Lung (tissue), 11 donors: ENCODE measurements at regions not wholly inside any gene's neighbourhood (a gene's known extent, or its start where the extent isn't known, plus 50 kb on each side); places are given as distances from the start of the nearest gene placed in this dataset.
A peak's percentile ranks its signal among the peaks of the same experiment; 100 is the strongest.

Experiments
- ATAC-seq: fragments of 200-7000 bp; cut with Tn5 transposase; one replicate; pipeline ENCODE4 v1.9.1; 2020; ENCODE audit warnings: moderate number of reproducible peaks; ENCODE audit not compliant: insufficient read depth, low FRiP score
- DNase-seq, 3 donors: peaks; one replicate each; pipeline ENCODE4 v3.0.0-alpha.2; 2013 to 2017
- H3K27ac ChIP-seq, 2 donors: one replicate each; pipeline ENCODE4 v1.5.1; 2013; ENCODE audit warnings: mild to moderate bottlenecking in 2 of 2, moderate library complexity in 2 of 2, control low read depth in 1 of 2, inconsistent platforms in 1 of 2, low read depth in 1 of 2, low read length in 1 of 2
- H3K27me3 ChIP-seq, 3 donors: one replicate each; pipeline ENCODE4 v1.5.1; 2013; ENCODE audit warnings: low read length in 2 of 3; ENCODE audit not compliant: control insufficient read depth in 3 of 3, insufficient read depth in 3 of 3
- H3K36me3 ChIP-seq, 4 donors: one replicate each; pipeline ENCODE4 v1.5.1; 2013; ENCODE audit warnings: low read length in 4 of 4, mild to moderate bottlenecking in 1 of 4, moderate library complexity in 1 of 4; ENCODE audit not compliant: control insufficient read depth in 4 of 4, insufficient read depth in 4 of 4
- H3K4me1 ChIP-seq, 5 donors: one replicate each; pipeline ENCODE4 v1.5.1; 2013; ENCODE audit warnings: low read length in 5 of 5, mild to moderate bottlenecking in 2 of 5, moderate library complexity in 1 of 5; ENCODE audit not compliant: control insufficient read depth in 5 of 5, insufficient read depth in 5 of 5
- H3K4me3 ChIP-seq: one replicate; pipeline ENCODE4 v1.5.1; 2013; ENCODE audit warnings: mild to moderate bottlenecking, control low read depth, moderate library complexity
- H3K9ac ChIP-seq, 2 donors: one replicate each; pipeline ENCODE4 v1.5.1; 2013; ENCODE audit warnings: low read length in 2 of 2, control low read depth in 1 of 2; ENCODE audit not compliant: insufficient read depth in 1 of 2
- H3K9me3 ChIP-seq, 4 donors: one replicate each; pipeline ENCODE4 v1.5.1; 2013; ENCODE audit warnings: low read length in 3 of 4, mild to moderate bottlenecking in 1 of 4, moderate library complexity in 1 of 4; ENCODE audit not compliant: control insufficient read depth in 4 of 4, insufficient read depth in 3 of 4
- CTCF ChIP-seq: IDR thresholded peaks from 2 replicates; pipeline ENCODE4 v1.5.1; 2012; ENCODE audit warnings: mild to moderate bottlenecking; ENCODE audit errors: control extremely low read depth, extremely low read depth
- WGBS, 2 donors: extraction: QIAGEN DNeasy Blood & Tissue Kit; methylation state at CpG; one replicate each; pipeline ENCODE4 v1.1.7; 2013; 5-methylcytosine and 5-hydroxymethylcytosine counted together
- donor health status: control.
- donor health status: control.
- donor health status: Bipolar disorder and iron deficiency.
- donor health status: healthy.
- donor health status: DM: yes; HTN: yes; CAD: no.

GRCh38 chr2:60364491-60364890 lies 189.0 kb downstream of the BCL11A start:
- H3K27ac ChIP-seq = no peak overlapping the region
- peaks cover 0 to 10% (median 0%) of the 10 kb centered on the region in 5 donors for H3K4me1 ChIP-seq
- no peak overlapping the region for H3K9ac ChIP-seq
- H3K4me3 ChIP-seq = no peak overlapping the region
- TF ChIP-seq CTCF = no peak
- ATAC-seq = no peak
- WGBS, 2 donors = 84 to 89% methylated on average over 9 of the region's 9 CpGs
- peak in 1 of 3 donors; percentile 43 for DNase-seq
- no peaks in the 10 kb centered on the region for H3K36me3 ChIP-seq
- no peaks in the 10 kb centered on the region for H3K9me3 ChIP-seq
- no peaks in the 10 kb centered on the region for H3K27me3 ChIP-seq

DNA sequence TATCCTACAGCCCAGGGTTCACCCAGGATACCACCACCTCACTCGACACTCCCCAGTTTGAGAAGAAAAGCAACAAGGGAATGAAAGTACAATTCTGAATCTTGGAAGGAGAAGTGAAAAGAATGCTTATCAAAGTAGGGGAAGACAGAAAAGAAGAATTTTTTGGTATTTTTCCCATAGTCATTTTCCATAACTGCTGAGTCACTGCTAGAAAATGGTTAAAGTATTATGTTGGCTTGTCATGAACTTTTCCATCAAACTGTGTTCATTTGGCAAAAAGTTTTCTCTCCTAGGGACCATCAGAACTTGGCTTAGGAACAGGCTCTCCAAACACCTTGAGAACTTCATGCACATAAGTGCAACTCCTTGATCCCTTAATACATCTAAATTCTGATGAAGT lies 192.0 kb downstream of the BCL11A start:
- H3K27me3 ChIP-seq = no peaks in the 10 kb centered on the region
- TF ChIP-seq CTCF = no peak
- DNase-seq = no peak
- no peak overlapping the region for H3K9ac ChIP-seq
- H3K9me3 ChIP-seq = no peaks in the 10 kb centered on the region
- peaks cover 0 to 14% (median 10%) of the 10 kb centered on the region in 5 donors for H3K4me1 ChIP-seq
- no peak overlapping the region for H3K27ac ChIP-seq
- no peaks in the 10 kb centered on the region for H3K36me3 ChIP-seq
- ATAC-seq = no peak
- WGBS, 2 donors = 85 to 100% methylated on average over 1 of the region's 1 CpG
- no peak overlapping the region for H3K4me3 ChIP-seq

GRCh38 chr2:60359569-60359968 lies 193.9 kb downstream of the BCL11A start:
- no peaks in the 10 kb centered on the region for H3K9me3 ChIP-seq
- H3K9ac ChIP-seq = no peak overlapping the region
- 43 to 70% methylated on average over 5 of the region's 5 CpGs for WGBS, 2 donors
- ATAC-seq (no peak), DNase-seq (no peak)
- H3K27me3 ChIP-seq = no peaks in the 10 kb centered on the region
- no peak for TF ChIP-seq CTCF
- H3K27ac ChIP-seq = no peak overlapping the region
- peaks cover 0 to 11% (median 0%) of the 10 kb centered on the region in 5 donors for H3K4me1 ChIP-seq
- no peak overlapping the region for H3K4me3 ChIP-seq
- no peaks in the 10 kb centered on the region for H3K36me3 ChIP-seq

GRCh38 chr2:60358476-60358875 lies 195.0 kb downstream of the BCL11A start:
- Histone ChIP-seq H3K9ac (no peak overlapping the region), H3K27me3 (no peaks in the 10 kb centered on the region), H3K4me3 (no peak overlapping the region), H3K27ac (no peak overlapping the region), H3K36me3 (no peaks in the 10 kb centered on the region), H3K9me3 (no peaks in the 10 kb centered on the region), H3K4me1 (peaks cover 0 to 10% (median 0%) of the 10 kb centered on the region in 5 donors)
- 78 to 87% methylated on average over 4 of the region's 4 CpGs for WGBS, 2 donors
- TF ChIP-seq CTCF = no peak
- DNase-seq (peak in 1 of 3 donors; percentile 42), ATAC-seq (no peak)
